HG03196 (cell line): ENCODE measurements at regions not wholly inside any gene's neighbourhood (a gene's known extent, or its start where the extent isn't known, plus 50 kb on each side); places are given as distances from the start of the nearest gene placed in this dataset.

ENCODE experiments used
- ATAC-seq: cut with Tn5 transposase; IDR thresholded peaks from one replicate; pipeline ENCODE4 v1.9.1; 2021; ENCODE audit not compliant: unreplicated experiment

DNA sequence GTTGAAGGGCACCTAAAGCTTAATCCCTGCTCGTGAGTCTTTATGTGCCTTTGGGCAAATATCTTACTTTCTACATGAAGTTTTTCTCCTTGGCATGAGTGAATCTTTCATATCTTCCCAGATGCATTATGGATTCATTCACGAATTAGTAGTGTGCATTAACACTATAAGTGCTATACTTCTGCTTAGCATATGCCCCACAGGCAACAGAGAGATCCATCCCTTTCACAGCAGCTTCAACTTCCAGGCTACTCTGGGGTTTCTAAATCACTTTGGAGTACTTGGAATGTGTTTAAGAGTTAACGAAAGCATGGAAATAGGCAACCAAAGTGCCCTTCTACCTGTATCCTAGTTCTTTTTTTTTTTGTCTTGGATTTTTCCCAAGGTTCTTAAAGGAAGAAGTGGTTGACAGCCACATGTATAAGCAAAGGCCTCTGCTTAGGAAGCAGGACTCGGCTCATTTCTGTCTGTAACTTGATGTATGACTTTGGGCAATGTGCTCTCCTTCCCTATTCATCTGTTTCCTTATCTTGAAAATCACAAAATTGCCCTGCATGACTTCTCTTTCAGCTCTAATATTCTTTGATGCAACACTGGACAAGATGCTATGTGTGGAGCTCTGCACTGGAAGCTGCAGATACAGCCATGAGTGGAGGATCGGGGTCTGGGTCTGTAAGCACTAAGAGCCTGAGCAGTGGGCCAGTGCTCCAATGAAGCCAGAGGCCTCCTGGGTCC, 54.5 kb upstream of the ME3 start:
- ATAC-seq: no peak

DNA sequence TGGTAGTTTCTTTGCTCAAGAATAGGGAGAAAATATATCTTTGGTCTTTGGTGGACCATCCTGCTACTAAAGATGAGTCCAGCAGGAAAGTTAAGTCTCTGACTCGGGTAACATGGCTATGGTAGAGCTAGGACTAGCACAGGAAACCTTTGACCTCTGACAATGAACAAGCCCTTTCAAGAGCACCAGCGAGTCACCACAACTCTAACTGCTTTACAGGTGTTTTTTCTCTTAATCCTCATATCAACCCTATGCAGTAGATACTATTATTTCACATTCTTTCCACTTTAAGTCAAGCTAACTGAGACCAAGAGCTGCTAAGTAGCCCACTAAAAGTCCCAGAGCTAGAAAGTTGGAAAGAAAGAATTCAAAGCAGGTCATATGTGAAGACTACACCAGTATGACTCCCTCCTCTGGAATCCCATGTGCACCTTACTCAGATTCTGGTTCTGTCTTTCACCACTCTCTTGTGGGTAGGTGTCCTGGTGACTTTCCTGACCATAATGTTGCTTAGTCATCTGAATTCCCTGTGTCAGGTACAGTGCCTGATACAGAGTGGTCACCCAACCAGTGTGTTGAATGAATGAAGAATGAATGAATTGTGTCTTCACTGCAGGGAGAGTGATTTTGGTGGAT, 53.8 kb upstream of the ME3 start:
- no peak for ATAC-seq

DNA sequence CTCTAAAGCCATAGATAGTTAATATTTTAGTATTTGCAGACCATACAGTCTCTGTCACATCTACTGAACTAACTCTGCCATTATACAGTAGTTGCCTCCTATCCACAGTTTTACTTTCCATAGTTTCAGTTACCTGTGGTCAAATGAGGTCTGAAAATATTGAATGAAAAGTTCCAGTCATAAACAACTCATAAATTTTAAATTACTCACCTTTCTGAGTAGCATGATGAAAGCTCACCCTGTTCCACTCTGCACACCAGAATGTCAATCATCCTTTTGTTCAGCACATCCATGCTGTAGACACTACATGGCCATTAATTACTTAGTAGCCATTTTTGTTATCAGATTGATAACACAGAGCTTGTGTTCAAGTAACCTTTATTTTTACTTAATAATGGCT, 51.7 kb upstream of the ME3 start:
- ATAC-seq: no peak

DNA sequence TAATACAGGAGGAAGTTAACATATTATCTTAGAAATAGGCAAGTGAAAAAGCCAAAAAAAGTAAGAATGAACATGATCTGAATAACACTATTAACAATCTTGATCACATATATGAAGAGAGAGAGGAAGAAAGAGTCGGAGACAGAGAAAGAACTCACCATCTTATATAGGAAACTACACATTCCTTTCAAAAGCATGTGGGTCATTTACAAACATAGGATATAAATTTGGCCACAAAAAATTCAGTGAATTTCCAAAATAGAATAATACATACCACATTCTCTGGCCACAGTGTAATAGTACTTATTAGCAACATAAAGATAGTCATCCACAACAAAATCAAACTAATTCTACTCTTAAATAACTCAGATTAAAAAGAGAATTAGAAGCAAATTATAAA, 50.9 kb upstream of the ME3 start:
- no peak for ATAC-seq

DNA sequence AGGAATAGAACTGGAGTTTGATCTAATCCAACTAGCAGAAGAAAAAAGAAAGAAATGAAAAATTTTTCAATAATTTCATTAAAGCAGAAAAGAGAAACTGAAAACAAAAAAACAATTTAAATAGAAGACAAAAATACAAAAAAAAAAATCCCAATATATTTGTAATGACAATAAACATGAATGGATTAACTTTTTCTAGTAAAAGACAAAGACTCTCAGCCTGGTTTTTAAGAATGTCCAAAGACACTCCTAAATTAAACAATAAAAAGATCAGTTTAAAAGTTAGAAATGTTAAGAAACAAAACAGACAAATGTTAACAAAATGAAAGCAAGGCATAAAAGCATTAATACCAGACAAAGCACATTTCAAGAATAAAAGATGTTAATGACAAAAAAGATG, 50.3 kb upstream of the ME3 start:
- no peak for ATAC-seq
